ENCODE measurements at regions not wholly inside any gene's neighbourhood (a gene's known extent, or its start where the extent isn't known, plus 50 kb on each side); places are given as distances from the start of the nearest gene placed in this dataset.

- TF ChIP-seq TSHZ2 (CRISPR knock-in tag; IDR thresholded peaks at IDR 0.05) (no peak), ARNTL (CRISPR knock-in tag; IDR thresholded peaks at IDR 0.05; ENCODE audit: borderline replicate concordance, low read depth) (no peak), OSR1 (CRISPR knock-in tag; IDR thresholded peaks at IDR 0.05) (no peak)
Measured at GRCh38 chr15:34696506-34696905, 58.3 kb downstream of the GJD2 start.

Data from SK-N-SH treated with all-trans-retinoic acid at 6 μM for 48 hours (cell line).